ENCODE measurements at regions not wholly inside any gene's neighbourhood (a gene's known extent, or its start where the extent isn't known, plus 50 kb on each side); places are given as distances from the start of the nearest gene placed in this dataset.

DNA sequence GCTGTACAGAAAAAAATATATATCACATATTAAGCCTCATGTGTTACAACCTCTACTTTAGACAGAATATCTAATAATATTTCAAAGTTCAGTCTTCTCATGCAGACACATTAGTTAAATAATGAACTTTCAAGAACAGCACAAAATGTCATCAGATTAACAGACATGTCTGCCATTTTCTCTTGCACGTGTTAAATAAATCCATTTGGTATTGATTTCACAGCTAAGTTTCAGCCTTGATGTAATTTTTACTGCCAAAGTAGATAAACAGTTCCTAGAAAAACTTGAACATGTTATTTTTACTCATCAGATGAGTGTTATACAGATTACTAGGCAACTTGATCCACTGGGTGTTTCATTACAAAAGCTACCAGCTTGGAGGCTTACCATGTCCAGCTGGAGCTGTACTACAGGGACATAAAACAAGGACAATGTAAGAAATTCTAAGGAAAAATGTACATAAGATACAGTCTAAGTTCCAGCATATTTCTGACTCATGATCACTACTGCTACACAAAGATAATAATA lies 290.7 kb upstream of the DDX18 start:
- DNase-seq (ENCODE audit: low spot score), result no peak

DNA sequence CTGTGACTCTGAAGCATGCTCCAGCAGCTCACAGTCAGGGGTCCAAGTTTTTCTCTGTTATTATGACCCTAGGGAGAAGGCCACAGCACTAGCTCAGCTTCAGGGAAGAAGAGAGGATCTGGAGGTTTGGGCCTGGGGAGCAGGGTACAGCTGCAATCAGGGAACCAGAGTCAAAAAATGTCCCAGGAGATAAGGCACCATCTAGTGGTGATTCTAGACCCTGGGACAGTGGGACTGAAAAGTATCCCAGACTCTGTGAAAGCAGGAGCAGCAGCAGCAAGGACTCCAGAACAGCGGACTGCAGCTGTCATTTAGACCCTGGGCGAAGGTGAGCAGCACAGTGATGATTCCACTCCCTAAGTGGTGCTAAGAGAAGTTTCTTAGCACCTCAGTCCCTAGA lies 278.4 kb upstream of the DDX18 start:
- Histone ChIP-seq H3K36me3 (no peaks in the 10 kb centered on the region), H3K27me3 (replicated peaks; ENCODE audit: insufficient read depth) (no peaks in the 10 kb centered on the region), H3K4me1 (ENCODE audit: control insufficient read depth in 1 of 2, low read depth in 2 of 2) (no peaks in the 10 kb centered on the region), H3K4me3 (no peak overlapping the region), H3K27ac (no peak overlapping the region), H3K9me3 (no peaks in the 10 kb centered on the region)
- ATAC-seq (ENCODE audit: insufficient number of reproducible peaks, low FRiP score, low read depth) (no peak), DNase-seq (ENCODE audit: low spot score) (no peak)
- TF ChIP-seq, protein P1, sequence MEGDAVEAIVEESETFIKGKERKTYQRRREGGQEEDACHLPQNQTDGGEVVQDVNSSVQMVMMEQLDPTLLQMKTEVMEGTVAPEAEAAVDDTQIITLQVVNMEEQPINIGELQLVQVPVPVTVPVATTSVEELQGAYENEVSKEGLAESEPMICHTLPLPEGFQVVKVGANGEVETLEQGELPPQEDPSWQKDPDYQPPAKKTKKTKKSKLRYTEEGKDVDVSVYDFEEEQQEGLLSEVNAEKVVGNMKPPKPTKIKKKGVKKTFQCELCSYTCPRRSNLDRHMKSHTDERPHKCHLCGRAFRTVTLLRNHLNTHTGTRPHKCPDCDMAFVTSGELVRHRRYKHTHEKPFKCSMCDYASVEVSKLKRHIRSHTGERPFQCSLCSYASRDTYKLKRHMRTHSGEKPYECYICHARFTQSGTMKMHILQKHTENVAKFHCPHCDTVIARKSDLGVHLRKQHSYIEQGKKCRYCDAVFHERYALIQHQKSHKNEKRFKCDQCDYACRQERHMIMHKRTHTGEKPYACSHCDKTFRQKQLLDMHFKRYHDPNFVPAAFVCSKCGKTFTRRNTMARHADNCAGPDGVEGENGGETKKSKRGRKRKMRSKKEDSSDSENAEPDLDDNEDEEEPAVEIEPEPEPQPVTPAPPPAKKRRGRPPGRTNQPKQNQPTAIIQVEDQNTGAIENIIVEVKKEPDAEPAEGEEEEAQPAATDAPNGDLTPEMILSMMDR (IDR thresholded peaks at IDR 0.05), result no peak

More for the DNA sequence above, 290.7 kb upstream of the DDX18 start:
- TF ChIP-seq, protein P1 (IDR thresholded peaks at IDR 0.05), result no peak
- Histone ChIP-seq H3K36me3 (no peaks in the 10 kb centered on the region), H3K4me1 (ENCODE audit: control insufficient read depth in 1 of 2, low read depth in 2 of 2) (no peaks in the 10 kb centered on the region), H3K27me3 (replicated peaks; ENCODE audit: insufficient read depth) (no peaks in the 10 kb centered on the region), H3K9me3 (no peaks in the 10 kb centered on the region), H3K27ac (no peak overlapping the region), H3K4me3 (no peak overlapping the region)
- no peak for ATAC-seq (ENCODE audit: insufficient number of reproducible peaks, low FRiP score, low read depth)

DNA sequence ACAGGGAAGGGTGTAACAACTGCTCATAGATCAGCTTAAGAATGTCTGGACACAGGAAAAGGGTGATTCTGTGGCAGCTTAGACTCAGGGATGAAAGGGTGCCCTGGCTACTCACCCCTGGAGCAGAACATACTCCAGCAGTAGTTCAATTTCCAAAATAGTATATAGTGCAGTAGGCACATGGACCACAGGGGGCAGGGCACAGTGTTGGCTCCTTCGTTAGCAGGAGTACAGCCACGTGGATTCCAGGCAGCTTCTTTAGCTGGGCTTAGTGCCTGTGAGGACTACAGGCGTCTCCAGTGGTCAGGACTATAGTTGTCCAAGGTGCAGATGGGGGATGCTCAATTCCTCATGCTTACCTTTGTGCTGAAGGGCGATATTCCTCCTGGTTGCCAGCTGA lies 277.5 kb upstream of the DDX18 start:
- TF ChIP-seq, protein P1 (IDR thresholded peaks at IDR 0.05), result no peak
- Histone ChIP-seq H3K4me1 (ENCODE audit: control insufficient read depth in 1 of 2, low read depth in 2 of 2) (no peaks in the 10 kb centered on the region), H3K36me3 (no peaks in the 10 kb centered on the region), H3K9me3 (no peaks in the 10 kb centered on the region), H3K27me3 (replicated peaks; ENCODE audit: insufficient read depth) (no peaks in the 10 kb centered on the region), H3K27ac (no peak overlapping the region), H3K4me3 (no peak overlapping the region)
- ATAC-seq (ENCODE audit: insufficient number of reproducible peaks, low FRiP score, low read depth), result no peak
- DNase-seq (ENCODE audit: low spot score), result no peak

DNA sequence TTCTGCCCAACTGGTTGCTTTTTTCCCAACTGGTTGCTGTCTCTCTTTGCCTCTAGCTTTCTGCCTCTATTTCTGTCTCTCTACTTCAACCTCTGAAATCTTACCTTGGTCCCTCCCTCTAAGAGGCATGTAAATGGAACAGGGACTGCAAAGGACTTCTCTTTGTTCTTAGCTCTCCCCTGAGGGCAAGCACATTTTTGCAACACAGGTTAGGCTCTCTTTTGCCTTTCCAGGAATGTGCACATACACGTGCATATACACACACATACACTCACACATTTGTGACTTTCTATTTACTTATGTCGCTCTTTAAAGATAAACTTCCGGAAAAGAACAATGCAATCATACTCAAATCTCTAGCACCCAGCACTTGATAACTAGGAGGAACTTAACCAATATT lies 262.6 kb upstream of the DDX18 start:
- TF ChIP-seq, protein P1 (IDR thresholded peaks at IDR 0.05), result no peak
- ATAC-seq (ENCODE audit: insufficient number of reproducible peaks, low FRiP score, low read depth) (no peak), DNase-seq (ENCODE audit: low spot score) (no peak)
- Histone ChIP-seq H3K27ac (no peak overlapping the region), H3K9me3 (no peaks in the 10 kb centered on the region), H3K27me3 (replicated peaks; ENCODE audit: insufficient read depth) (no peaks in the 10 kb centered on the region), H3K36me3 (no peaks in the 10 kb centered on the region), H3K4me3 (no peak overlapping the region), H3K4me1 (ENCODE audit: control insufficient read depth in 1 of 2, low read depth in 2 of 2) (no peaks in the 10 kb centered on the region)

DNA sequence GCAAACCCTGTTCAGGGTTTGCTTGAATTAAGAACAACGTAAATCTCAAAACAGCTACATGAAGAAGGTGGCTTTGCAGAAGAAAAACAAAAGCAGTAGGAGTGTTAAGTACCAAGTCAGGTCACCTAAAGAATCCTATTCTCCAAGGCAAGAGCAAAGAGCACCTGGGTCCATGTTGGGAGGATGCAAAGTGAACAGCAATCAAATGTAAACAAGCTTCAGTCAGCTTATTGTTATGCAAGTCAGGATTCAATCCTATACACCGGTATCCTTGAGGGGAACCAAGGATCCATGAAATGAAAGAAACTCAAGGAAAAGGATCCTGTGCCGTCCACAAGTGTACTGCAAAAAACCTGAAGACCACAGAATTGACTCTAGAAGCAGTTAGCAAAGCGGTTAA lies 261.0 kb upstream of the DDX18 start:
- Histone ChIP-seq H3K4me3 (no peak overlapping the region), H3K27ac (no peak overlapping the region), H3K9me3 (no peaks in the 10 kb centered on the region), H3K27me3 (replicated peaks; ENCODE audit: insufficient read depth) (no peaks in the 10 kb centered on the region), H3K4me1 (ENCODE audit: control insufficient read depth in 1 of 2, low read depth in 2 of 2) (no peaks in the 10 kb centered on the region), H3K36me3 (no peaks in the 10 kb centered on the region)
- TF ChIP-seq, protein P1 (IDR thresholded peaks at IDR 0.05), result no peak
- DNase-seq (ENCODE audit: low spot score), result no peak
- no peak for ATAC-seq (ENCODE audit: insufficient number of reproducible peaks, low FRiP score, low read depth)
